ENCODE measurements at regions not wholly inside any gene's neighbourhood (a gene's known extent, or its start where the extent isn't known, plus 50 kb on each side); places are given as distances from the start of the nearest gene placed in this dataset.

GRCh38 chr5:164202338-164202737 is 696.9 kb downstream of the MAT2B start:
- H3K36me3 ChIP-seq (ENCODE audit: control insufficient read depth in 2 of 2, insufficient read depth in 2 of 2, low read length in 2 of 2): no peaks in the 10 kb centered on the region
- H3K27ac ChIP-seq (ENCODE audit: low read length): no peak overlapping the region
- H3K4me3 ChIP-seq (ENCODE audit: low read length in 2 of 2): no peak overlapping the region
- no peaks in the 10 kb centered on the region for H3K27me3 ChIP-seq (ENCODE audit: control insufficient read depth in 1 of 2, insufficient read depth in 2 of 2, low read length in 2 of 2)
- H3K9me3 ChIP-seq (ENCODE audit: control insufficient read depth in 2 of 2, low read length in 2 of 2): no peaks in the 10 kb centered on the region
- no peaks in the 10 kb centered on the region for H3K4me1 ChIP-seq (ENCODE audit: control insufficient read depth, insufficient read depth, low read length)
- H3K9ac ChIP-seq (ENCODE audit: low read length in 2 of 2): no peak overlapping the region

GRCh38 chr5:164203581-164204225 is 698.3 kb downstream of the MAT2B start:
- no peaks in the 10 kb centered on the region for H3K4me1 ChIP-seq (ENCODE audit: control insufficient read depth, insufficient read depth, low read length)
- no peak overlapping the region for H3K27ac ChIP-seq (ENCODE audit: low read length)
- no peaks in the 10 kb centered on the region for H3K27me3 ChIP-seq (ENCODE audit: control insufficient read depth in 1 of 2, insufficient read depth in 2 of 2, low read length in 2 of 2)
- H3K9ac ChIP-seq (ENCODE audit: low read length in 2 of 2): no peak overlapping the region
- H3K4me3 ChIP-seq (ENCODE audit: low read length in 2 of 2): no peak overlapping the region
- no peaks in the 10 kb centered on the region for H3K36me3 ChIP-seq (ENCODE audit: control insufficient read depth in 2 of 2, insufficient read depth in 2 of 2, low read length in 2 of 2)
- no peaks in the 10 kb centered on the region for H3K9me3 ChIP-seq (ENCODE audit: control insufficient read depth in 2 of 2, low read length in 2 of 2)

- no peaks in the 10 kb centered on the region for H3K36me3 ChIP-seq (ENCODE audit: control insufficient read depth in 2 of 2, insufficient read depth in 2 of 2, low read length in 2 of 2)
- no peaks in the 10 kb centered on the region for H3K4me1 ChIP-seq (ENCODE audit: control insufficient read depth, insufficient read depth, low read length)
- H3K27me3 ChIP-seq (ENCODE audit: control insufficient read depth in 1 of 2, insufficient read depth in 2 of 2, low read length in 2 of 2): no peaks in the 10 kb centered on the region
- H3K9me3 ChIP-seq (ENCODE audit: control insufficient read depth in 2 of 2, low read length in 2 of 2): no peaks in the 10 kb centered on the region
- H3K27ac ChIP-seq (ENCODE audit: low read length): no peak overlapping the region
- no peak overlapping the region for H3K4me3 ChIP-seq (ENCODE audit: low read length in 2 of 2)
- H3K9ac ChIP-seq (ENCODE audit: low read length in 2 of 2): no peak overlapping the region
Observed at GRCh38 chr5:164204338-164204946, 699.0 kb downstream of the MAT2B start.

- no peak overlapping the region for H3K27ac ChIP-seq (ENCODE audit: low read length)
- H3K4me3 ChIP-seq (ENCODE audit: low read length in 2 of 2): no peak overlapping the region
- no peaks in the 10 kb centered on the region for H3K9me3 ChIP-seq (ENCODE audit: control insufficient read depth in 2 of 2, low read length in 2 of 2)
- H3K4me1 ChIP-seq (ENCODE audit: control insufficient read depth, insufficient read depth, low read length): no peaks in the 10 kb centered on the region
- H3K27me3 ChIP-seq (ENCODE audit: control insufficient read depth in 1 of 2, insufficient read depth in 2 of 2, low read length in 2 of 2): no peaks in the 10 kb centered on the region
- no peak overlapping the region for H3K9ac ChIP-seq (ENCODE audit: low read length in 2 of 2)
- H3K36me3 ChIP-seq (ENCODE audit: control insufficient read depth in 2 of 2, insufficient read depth in 2 of 2, low read length in 2 of 2): no peaks in the 10 kb centered on the region
Observed at GRCh38 chr5:164206196-164206595, 700.8 kb downstream of the MAT2B start.

GRCh38 chr5:164207646-164208045 is 702.2 kb downstream of the MAT2B start:
- no peaks in the 10 kb centered on the region for H3K4me1 ChIP-seq (ENCODE audit: control insufficient read depth, insufficient read depth, low read length)
- H3K9me3 ChIP-seq (ENCODE audit: control insufficient read depth in 2 of 2, low read length in 2 of 2): no peaks in the 10 kb centered on the region
- H3K9ac ChIP-seq (ENCODE audit: low read length in 2 of 2): no peak overlapping the region
- H3K27ac ChIP-seq (ENCODE audit: low read length): no peak overlapping the region
- H3K27me3 ChIP-seq (ENCODE audit: control insufficient read depth in 1 of 2, insufficient read depth in 2 of 2, low read length in 2 of 2): no peaks in the 10 kb centered on the region
- H3K36me3 ChIP-seq (ENCODE audit: control insufficient read depth in 2 of 2, insufficient read depth in 2 of 2, low read length in 2 of 2): no peaks in the 10 kb centered on the region
- H3K4me3 ChIP-seq (ENCODE audit: low read length in 2 of 2): no peak overlapping the region

GRCh38 chr5:164210491-164210890 is 705.1 kb downstream of the MAT2B start:
- Histone ChIP-seq H3K4me1 (ENCODE audit: control insufficient read depth, insufficient read depth, low read length) (no peaks in the 10 kb centered on the region), H3K9me3 (ENCODE audit: control insufficient read depth in 2 of 2, low read length in 2 of 2) (no peaks in the 10 kb centered on the region), H3K36me3 (ENCODE audit: control insufficient read depth in 2 of 2, insufficient read depth in 2 of 2, low read length in 2 of 2) (no peaks in the 10 kb centered on the region), H3K27ac (ENCODE audit: low read length) (no peak overlapping the region), H3K4me3 (ENCODE audit: low read length in 2 of 2) (no peak overlapping the region), H3K27me3 (ENCODE audit: control insufficient read depth in 1 of 2, insufficient read depth in 2 of 2, low read length in 2 of 2) (no peaks in the 10 kb centered on the region), H3K9ac (ENCODE audit: low read length in 2 of 2) (no peak overlapping the region)

- Histone ChIP-seq H3K27me3 (ENCODE audit: control insufficient read depth in 1 of 2, insufficient read depth in 2 of 2, low read length in 2 of 2) (no peaks in the 10 kb centered on the region), H3K9ac (ENCODE audit: low read length in 2 of 2) (no peak overlapping the region), H3K36me3 (ENCODE audit: control insufficient read depth in 2 of 2, insufficient read depth in 2 of 2, low read length in 2 of 2) (no peaks in the 10 kb centered on the region), H3K4me3 (ENCODE audit: low read length in 2 of 2) (no peak overlapping the region), H3K9me3 (ENCODE audit: control insufficient read depth in 2 of 2, low read length in 2 of 2) (no peaks in the 10 kb centered on the region), H3K27ac (ENCODE audit: low read length) (no peak overlapping the region), H3K4me1 (ENCODE audit: control insufficient read depth, insufficient read depth, low read length) (no peaks in the 10 kb centered on the region)
Observed at GRCh38 chr5:164214698-164215097, 709.3 kb downstream of the MAT2B start.

GRCh38 chr5:164217464-164217863 is 712.0 kb downstream of the MAT2B start:
- H3K4me1 ChIP-seq (ENCODE audit: control insufficient read depth, insufficient read depth, low read length): no peaks in the 10 kb centered on the region
- no peak overlapping the region for H3K27ac ChIP-seq (ENCODE audit: low read length)
- no peak overlapping the region for H3K9ac ChIP-seq (ENCODE audit: low read length in 2 of 2)
- H3K27me3 ChIP-seq (ENCODE audit: control insufficient read depth in 1 of 2, insufficient read depth in 2 of 2, low read length in 2 of 2): no peaks in the 10 kb centered on the region
- no peak overlapping the region for H3K4me3 ChIP-seq (ENCODE audit: low read length in 2 of 2)
- no peaks in the 10 kb centered on the region for H3K36me3 ChIP-seq (ENCODE audit: control insufficient read depth in 2 of 2, insufficient read depth in 2 of 2, low read length in 2 of 2)
- H3K9me3 ChIP-seq (ENCODE audit: control insufficient read depth in 2 of 2, low read length in 2 of 2): no peaks in the 10 kb centered on the region

- no peaks in the 10 kb centered on the region for H3K9me3 ChIP-seq (ENCODE audit: control insufficient read depth in 2 of 2, low read length in 2 of 2)
- no peak overlapping the region for H3K4me3 ChIP-seq (ENCODE audit: low read length in 2 of 2)
- no peaks in the 10 kb centered on the region for H3K4me1 ChIP-seq (ENCODE audit: control insufficient read depth, insufficient read depth, low read length)
- no peak overlapping the region for H3K9ac ChIP-seq (ENCODE audit: low read length in 2 of 2)
- no peaks in the 10 kb centered on the region for H3K27me3 ChIP-seq (ENCODE audit: control insufficient read depth in 1 of 2, insufficient read depth in 2 of 2, low read length in 2 of 2)
- no peaks in the 10 kb centered on the region for H3K36me3 ChIP-seq (ENCODE audit: control insufficient read depth in 2 of 2, insufficient read depth in 2 of 2, low read length in 2 of 2)
- H3K27ac ChIP-seq (ENCODE audit: low read length): no peak overlapping the region
Observed at GRCh38 chr5:164220522-164220921, 715.1 kb downstream of the MAT2B start.

- Histone ChIP-seq H3K9ac (ENCODE audit: low read length in 2 of 2) (no peak overlapping the region), H3K4me3 (ENCODE audit: low read length in 2 of 2) (no peak overlapping the region), H3K27me3 (ENCODE audit: control insufficient read depth in 1 of 2, insufficient read depth in 2 of 2, low read length in 2 of 2) (no peaks in the 10 kb centered on the region), H3K9me3 (ENCODE audit: control insufficient read depth in 2 of 2, low read length in 2 of 2) (no peaks in the 10 kb centered on the region), H3K4me1 (ENCODE audit: control insufficient read depth, insufficient read depth, low read length) (no peaks in the 10 kb centered on the region), H3K36me3 (ENCODE audit: control insufficient read depth in 2 of 2, insufficient read depth in 2 of 2, low read length in 2 of 2) (no peaks in the 10 kb centered on the region), H3K27ac (ENCODE audit: low read length) (no peak overlapping the region)
Observed at GRCh38 chr5:164224236-164224635, 718.8 kb downstream of the MAT2B start.

- Histone ChIP-seq H3K4me1 (ENCODE audit: control insufficient read depth, insufficient read depth, low read length) (no peaks in the 10 kb centered on the region), H3K4me3 (ENCODE audit: low read length in 2 of 2) (no peak overlapping the region), H3K27me3 (ENCODE audit: control insufficient read depth in 1 of 2, insufficient read depth in 2 of 2, low read length in 2 of 2) (no peaks in the 10 kb centered on the region)
Observed at GRCh38 chr5:164224772-164225171, 719.4 kb downstream of the MAT2B start.

More at GRCh38 chr5:164224772-164225171, 719.4 kb downstream of the MAT2B start:
- Histone ChIP-seq H3K36me3 (ENCODE audit: control insufficient read depth in 2 of 2, insufficient read depth in 2 of 2, low read length in 2 of 2) (no peaks in the 10 kb centered on the region), H3K9me3 (ENCODE audit: control insufficient read depth in 2 of 2, low read length in 2 of 2) (no peaks in the 10 kb centered on the region), H3K27ac (ENCODE audit: low read length) (no peak overlapping the region), H3K9ac (ENCODE audit: low read length in 2 of 2) (no peak overlapping the region)

All from stomach smooth muscle (tissue), 2 donors.